Calu3 (cell line): ENCODE measurements at regions not wholly inside any gene's neighbourhood (a gene's known extent, or its start where the extent isn't known, plus 50 kb on each side); places are given as distances from the start of the nearest gene placed in this dataset.

ENCODE experiments used
- BruUV-seq: library from RNA; stranded (reverse); fragments of 400-500 nt; replicated peaks from 2 replicates; lab custom pipeline; 2021; lab: Mats Ljungman, UMichigan
- CTCF ChIA-PET: fragments of 300-600 bp; sonication (Branson Sonifier 250); formaldehyde crosslinking; loops from one replicate; lab custom pipeline; 2022; ENCODE audit warnings: antibody characterized with exemption; lab: Charles Lee
- DNase-seq: peaks from one replicate; pipeline ENCODE4 v3.0.0; 2022
- H3K27ac Mint-ChIP-seq: one replicate; pipeline ENCODE4 v1.8.0; 2022; ENCODE audit warnings: mixed read lengths; ENCODE audit not compliant: unreplicated experiment
- H3K27me3 Mint-ChIP-seq: one replicate; pipeline ENCODE4 v1.8.0; 2022; ENCODE audit warnings: mixed read lengths; ENCODE audit not compliant: unreplicated experiment
- H3K36me3 Mint-ChIP-seq: one replicate; pipeline ENCODE4 v1.8.0; 2022; ENCODE audit warnings: mild to moderate bottlenecking, moderate library complexity, mixed read lengths; ENCODE audit not compliant: insufficient read depth, unreplicated experiment
- H3K4me1 Mint-ChIP-seq: one replicate; pipeline ENCODE4 v1.8.0; 2022; ENCODE audit warnings: mild to moderate bottlenecking, low read depth, mixed read lengths; ENCODE audit not compliant: unreplicated experiment
- H3K4me3 Mint-ChIP-seq: one replicate; pipeline ENCODE4 v1.8.0; 2022; ENCODE audit warnings: mild to moderate bottlenecking, low read depth, moderate library complexity, mixed read lengths; ENCODE audit not compliant: unreplicated experiment
- H3K9me3 Mint-ChIP-seq: one replicate; pipeline ENCODE4 v1.8.0; 2022; ENCODE audit warnings: low read depth, mixed read lengths; ENCODE audit not compliant: unreplicated experiment
- CTCF ChIP-seq: fragments of 200-600 bp; IDR thresholded peaks from one replicate; pipeline ENCODE4 v1.8.0; 2022; ENCODE audit warnings: antibody characterized with exemption; ENCODE audit not compliant: unreplicated experiment
- intact Hi-C: fragments of 100-400 bp; cut with micrococcal nuclease; formaldehyde crosslinking; loops from one replicate; pipeline ENCODE4 v1.10.0; 2022; ENCODE audit not compliant: unreplicated experiment

DNA sequence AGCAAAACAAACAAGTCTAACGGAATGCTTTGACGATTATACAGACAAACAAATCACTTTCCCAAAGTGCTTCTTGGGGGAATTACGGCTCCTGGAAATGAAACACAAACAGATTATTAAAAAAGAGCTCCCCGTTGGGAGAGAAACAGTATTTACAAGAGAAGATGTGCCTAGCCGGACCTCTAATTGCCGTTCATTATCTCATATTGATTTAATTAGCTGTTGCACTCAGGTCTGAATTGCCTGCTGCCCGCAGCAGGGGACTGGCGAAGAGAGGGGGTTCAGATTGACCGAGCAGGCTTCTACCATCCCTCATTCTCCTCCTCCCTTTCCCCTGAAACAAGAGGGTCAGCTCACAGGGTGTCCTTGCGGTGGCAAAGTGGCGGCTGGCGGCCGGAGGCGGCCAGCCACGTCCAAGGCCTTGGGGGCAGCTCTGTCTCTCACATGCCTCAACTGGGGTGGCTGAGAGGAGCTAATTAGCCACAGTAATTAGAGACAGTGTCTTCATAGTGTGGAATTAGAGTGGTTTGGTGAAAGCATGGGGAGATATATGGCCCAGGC, 295.1 kb downstream of the MIAT start:
- CTCF ChIA-PET: no interaction called here

GRCh38 chr22:26953012-26953883, 295.9 kb downstream of the MIAT start:
- Mint-ChIP-seq H3K27me3 (peaks cover 73% of the 10 kb centered on the region), H3K4me3 (no peak overlapping the region)
- no peak for TF ChIP-seq CTCF

More for the DNA sequence above, 295.1 kb downstream of the MIAT start:
- Mint-ChIP-seq H3K27me3 (peaks cover 73% of the 10 kb centered on the region), H3K27ac (no peak overlapping the region), H3K4me3 (no peak overlapping the region), H3K4me1 (peaks cover 11% of the 10 kb centered on the region), H3K9me3 (no peaks in the 10 kb centered on the region), H3K36me3 (no peaks in the 10 kb centered on the region)
- intact Hi-C loops: no loop called here
- DNase-seq: no peak
- no peak for TF ChIP-seq CTCF
- BruUV-seq: no TSS peak

DNA sequence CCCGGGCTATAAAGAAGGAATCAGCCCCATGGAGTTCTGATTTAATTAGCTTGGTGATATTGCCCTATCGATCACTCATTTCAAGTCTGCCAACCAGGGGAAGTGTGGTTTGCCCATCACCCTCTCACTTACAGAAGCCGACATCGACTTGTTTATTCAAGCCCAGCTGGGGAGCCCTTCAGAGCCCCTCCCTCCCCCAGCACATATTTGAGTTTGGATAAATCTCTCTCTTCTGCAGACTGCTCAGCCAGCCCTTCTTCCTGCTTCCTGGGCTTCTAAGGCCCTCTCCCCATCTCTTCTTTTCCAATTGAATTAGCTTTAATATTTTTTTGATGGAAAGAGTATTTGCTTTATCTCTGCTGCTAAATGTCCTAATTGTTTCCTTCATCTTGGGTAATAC, 299.0 kb downstream of the MIAT start:
- peaks cover 86% of the 10 kb centered on the region for H3K27me3 Mint-ChIP-seq
- H3K27ac Mint-ChIP-seq: no peak overlapping the region
- no peaks in the 10 kb centered on the region for H3K9me3 Mint-ChIP-seq

More at GRCh38 chr22:26953012-26953883, 295.9 kb downstream of the MIAT start:
- Mint-ChIP-seq H3K36me3 (no peaks in the 10 kb centered on the region), H3K9me3 (no peaks in the 10 kb centered on the region), H3K4me1 (peaks cover 11% of the 10 kb centered on the region), H3K27ac (no peak overlapping the region)
- no peak for DNase-seq
- intact Hi-C loops: no loop called here
- BruUV-seq: no TSS peak
- CTCF ChIA-PET: no interaction called here

DNA sequence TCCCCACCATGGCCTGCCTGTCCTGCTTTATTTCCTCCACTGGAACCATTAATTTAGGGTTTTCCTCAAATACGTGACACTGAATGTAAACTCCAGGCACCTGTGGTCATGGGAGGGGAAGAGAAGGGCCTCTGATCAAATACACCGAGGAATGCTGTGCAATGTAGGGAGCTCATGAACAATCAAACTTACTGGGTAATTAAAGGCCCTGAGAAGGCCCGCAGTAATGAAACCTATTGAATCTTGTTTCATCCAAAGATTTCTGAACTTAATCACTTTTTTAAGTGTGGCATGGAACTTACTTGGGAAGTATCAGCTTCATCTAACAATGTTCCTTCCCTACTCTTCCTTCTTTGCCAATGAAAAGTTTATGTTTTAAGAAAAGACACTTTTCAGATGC, 299.8 kb downstream of the MIAT start:
- intact Hi-C loops: no loop called here
- H3K9me3 Mint-ChIP-seq: no peaks in the 10 kb centered on the region
- no peak overlapping the region for H3K27ac Mint-ChIP-seq
- CTCF ChIA-PET: no interaction called here
- no TSS peak for BruUV-seq
- TF ChIP-seq CTCF: no peak
- H3K27me3 Mint-ChIP-seq: peaks cover 86% of the 10 kb centered on the region
- DNase-seq: no peak
- no peaks in the 10 kb centered on the region for H3K36me3 Mint-ChIP-seq
- H3K4me1 Mint-ChIP-seq: peaks cover 11% of the 10 kb centered on the region
- no peak overlapping the region for H3K4me3 Mint-ChIP-seq

More for the DNA sequence above, 299.0 kb downstream of the MIAT start:
- intact Hi-C loops: no loop called here
- Mint-ChIP-seq H3K4me1 (peaks cover 11% of the 10 kb centered on the region), H3K36me3 (no peaks in the 10 kb centered on the region), H3K4me3 (no peak overlapping the region)
- TF ChIP-seq CTCF: no peak
- BruUV-seq: no TSS peak
- CTCF ChIA-PET: no interaction called here
- peak; percentile 4 for DNase-seq
